GM12878 (cell line): ENCODE measurements at regions not wholly inside any gene's neighbourhood (a gene's known extent, or its start where the extent isn't known, plus 50 kb on each side); places are given as distances from the start of the nearest gene placed in this dataset.

ENCODE experiments used
- ATAC-seq: fragments of 200-7000 bp; cut with Tn5 transposase; 3 replicates; pipeline ENCODE4 v1.9.1; 2020; ENCODE audit warnings: mild to moderate bottlenecking, moderate library complexity
- BruUV-seq: library from RNA; stranded (reverse); fragments of 400-500 nt; replicated peaks from 2 replicates; lab custom pipeline; 2021; lab: Mats Ljungman, UMichigan
- CTCF ChIA-PET: fragments of 300-600 bp; sonication (Branson Sonifier 250); formaldehyde crosslinking; extraction: SDS; loops from one replicate; lab custom pipeline; 2021; ENCODE audit warnings: inconsistent platforms; lab: Yijun Ruan, JAX
- POLR2A ChIA-PET: fragments of 350-600 bp; formaldehyde crosslinking; extraction: SDS; loops from one replicate; lab custom pipeline; 2021; ENCODE audit warnings: inconsistent platforms; lab: Charles Lee
- RAD21 ChIA-PET: fragments of 300-600 bp; sonication (Branson Sonifier 250); formaldehyde crosslinking; loops from one replicate; lab custom pipeline; 2023; ENCODE audit warnings: antibody characterized with exemption; ENCODE audit not compliant: unreplicated experiment; lab: Charles Lee
- SMC1A ChIA-PET: fragments of 300-600 bp; sonication (Branson Sonifier 250); formaldehyde crosslinking; loops from one replicate; lab custom pipeline; 2023; ENCODE audit not compliant: unreplicated experiment, uncharacterized antibody; lab: Charles Lee
- DNase-seq: peaks from one replicate; pipeline ENCODE4 v3.0.0-alpha.2; 2011; ENCODE audit warnings: low read depth, low spot score
- FAIRE-seq: peaks from 3 replicates; lab custom pipeline; 2011; peaks lifted over from hg19 to GRCh38; lab: Jason Lieb, UNC
- H2AFZ ChIP-seq: 2 replicates; pipeline ENCODE4 v1.6.0; 2011; ENCODE audit warnings: low read depth, low read length, control low read depth; ENCODE audit not compliant: control insufficient read depth
- H3K27ac ChIP-seq: 2 replicates; pipeline ENCODE4 v1.5.1; 2011; ENCODE audit warnings: control low read depth; ENCODE audit not compliant: control insufficient read depth, insufficient read depth
- H3K27me3 ChIP-seq, 2 experiments: replicated peaks in 1 of 2; 2 replicates each; pipeline versions ENCODE4 v1.6.0 to v1.6.1; 2011; ENCODE audit warnings: low read length in 1 of 2; ENCODE audit not compliant: control insufficient read depth in 2 of 2, insufficient read depth in 2 of 2
- H3K36me3 ChIP-seq, 2 experiments: 2 replicates each; pipeline ENCODE4 v1.5.1; 2011; ENCODE audit warnings: low read length in 1 of 2; ENCODE audit not compliant: control insufficient read depth in 2 of 2, insufficient read depth in 2 of 2
- H3K4me1 ChIP-seq: 2 replicates; pipeline ENCODE4 v1.6.1; 2011; ENCODE audit warnings: mild to moderate bottlenecking, low read length, moderate library complexity, mixed read lengths; ENCODE audit not compliant: control insufficient read depth, insufficient read depth
- H3K4me2 ChIP-seq: 2 replicates; pipeline ENCODE4 v1.6.0; 2011; ENCODE audit warnings: control low read depth; ENCODE audit not compliant: control insufficient read depth, insufficient read depth
- H3K4me3 ChIP-seq: fragments of 200-600 bp; sonication (generic); 2 replicates; pipeline ENCODE4 v1.5.1; 2016
- H3K79me2 ChIP-seq: 2 replicates; pipeline ENCODE4 v1.6.0; 2011; ENCODE audit warnings: low read length; ENCODE audit not compliant: control insufficient read depth, insufficient read depth
- H3K9ac ChIP-seq: 2 replicates; pipeline ENCODE4 v1.8.0; 2011; ENCODE audit warnings: low read length, control low read depth, mixed read lengths; ENCODE audit not compliant: control insufficient read depth, insufficient read depth
- H3K9me3 ChIP-seq: replicated peaks from 3 replicates; pipeline ENCODE4 v1.5.1; 2011; ENCODE audit warnings: mild to moderate bottlenecking, low read length; ENCODE audit not compliant: control insufficient read depth, insufficient read depth
- H4K20me1 ChIP-seq: 2 replicates; pipeline ENCODE4 v1.6.0; 2011; ENCODE audit not compliant: control insufficient read depth, insufficient read depth
- ETV6 ChIP-seq, 2 experiments: fragments of 450-650 bp in 1 of 2; IDR thresholded peaks in 1 of 2; conservative IDR thresholded peaks in 1 of 2; 2 replicates each; pipeline ENCODE4 v1.6.1; 2014; ENCODE audit warnings: antibody characterized with exemption in 1 of 2, borderline replicate concordance in 1 of 2, low read depth in 1 of 2, mild to moderate bottlenecking in 1 of 2, moderate library complexity in 1 of 2
- GATAD2B ChIP-seq: fragments of 450-650 bp; conservative IDR thresholded peaks from 2 replicates; pipeline ENCODE4 v1.6.1; 2017; ENCODE audit warnings: low read depth, mild to moderate bottlenecking, moderate library complexity
- JUND ChIP-seq: IDR thresholded peaks from 2 replicates; pipeline ENCODE4 v1.6.1; 2012; ENCODE audit warnings: low read depth, mild to moderate bottlenecking, low read length, improper control_type of control experiment, moderate library complexity
- PML ChIP-seq: IDR thresholded peaks from 2 replicates; pipeline ENCODE4 v1.6.1; 2012; ENCODE audit warnings: low read length, inconsistent platforms
- POLR2AphosphoS5 ChIP-seq: IDR thresholded peaks from 2 replicates; pipeline ENCODE4 v1.6.1; 2011; ENCODE audit warnings: mild to moderate bottlenecking, low read length, inconsistent platforms
- SUZ12 ChIP-seq: fragments of 200-600 bp; sonication (generic); IDR thresholded peaks from one replicate; pipeline ENCODE4 v1.6.1; 2018; ENCODE audit warnings: antibody characterized with exemption, mild to moderate bottlenecking; ENCODE audit not compliant: unreplicated experiment
- YBX1 ChIP-seq: fragments of 450-650 bp; IDR thresholded peaks from 2 replicates; pipeline ENCODE4 v1.6.1; 2016; ENCODE audit warnings: antibody characterized with exemption
- WGBS: methylation state at CpG from one replicate; pipeline ENCODE4 v1.1.6; 2016; ENCODE audit warnings: low lambda C conversion rate; ENCODE audit not compliant: insufficient replicate concordance, insufficient coverage; ENCODE audit errors: missing lambda C conversion rate; 5-methylcytosine and 5-hydroxymethylcytosine counted together
- in situ Hi-C: fragments of 300-500 bp; cut with MboI; formaldehyde crosslinking; loops from 9 replicates; pipeline ENCODE4 v1.14.3; 2018; ENCODE audit warnings: mixed read lengths
- intact Hi-C: fragments of 100-400 bp; cut with micrococcal nuclease; formaldehyde crosslinking; loops from one replicate; pipeline ENCODE4 v1.14.2; 2022; ENCODE audit not compliant: unreplicated experiment
- TF ChIP-seq, protein P1 (sequence below): IDR thresholded peaks from 2 replicates; pipeline ENCODE4 v1.6.1; 2012; ENCODE audit warnings: improper control_type of control experiment, low read depth, low read length; ENCODE audit not compliant: insufficient replicate concordance
- TF ChIP-seq, protein P2 (sequence below): IDR thresholded peaks from 2 replicates; pipeline ENCODE4 v1.6.1; 2012; ENCODE audit warnings: low read length, inconsistent platforms
- TF ChIP-seq, protein P3 (sequence below): fragments of 450-650 bp; IDR thresholded peaks from 2 replicates; pipeline ENCODE4 v1.6.1; 2017; ENCODE audit warnings: antibody characterized with exemption, mild to moderate bottlenecking, moderate library complexity
- TF ChIP-seq, protein P4 (sequence below): fragments of 450-650 bp; IDR thresholded peaks from 2 replicates; pipeline ENCODE4 v1.6.1; 2016; ENCODE audit warnings: mild to moderate bottlenecking

DNA sequence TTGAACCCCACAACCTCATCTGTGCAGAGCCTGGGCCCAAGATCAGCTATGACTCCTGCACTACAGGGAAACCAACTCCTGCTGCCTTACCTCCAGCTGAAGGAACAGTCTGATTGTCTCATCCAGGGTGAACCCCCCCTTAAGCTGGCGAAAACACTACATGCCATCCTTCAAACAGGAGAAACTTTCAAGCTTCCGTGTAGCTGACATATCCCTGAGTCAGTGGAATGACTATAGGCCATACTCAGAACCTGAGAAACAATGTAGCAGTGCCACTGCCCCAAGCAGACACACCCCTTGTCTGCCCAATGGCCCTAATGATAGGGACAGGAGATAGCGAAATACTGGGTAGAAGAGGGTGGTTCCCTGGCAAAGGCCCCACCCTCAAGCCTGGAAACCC lies 213.6 kb upstream of the PGRMC2 start (continued):
- TF ChIP-seq, protein P1, sequence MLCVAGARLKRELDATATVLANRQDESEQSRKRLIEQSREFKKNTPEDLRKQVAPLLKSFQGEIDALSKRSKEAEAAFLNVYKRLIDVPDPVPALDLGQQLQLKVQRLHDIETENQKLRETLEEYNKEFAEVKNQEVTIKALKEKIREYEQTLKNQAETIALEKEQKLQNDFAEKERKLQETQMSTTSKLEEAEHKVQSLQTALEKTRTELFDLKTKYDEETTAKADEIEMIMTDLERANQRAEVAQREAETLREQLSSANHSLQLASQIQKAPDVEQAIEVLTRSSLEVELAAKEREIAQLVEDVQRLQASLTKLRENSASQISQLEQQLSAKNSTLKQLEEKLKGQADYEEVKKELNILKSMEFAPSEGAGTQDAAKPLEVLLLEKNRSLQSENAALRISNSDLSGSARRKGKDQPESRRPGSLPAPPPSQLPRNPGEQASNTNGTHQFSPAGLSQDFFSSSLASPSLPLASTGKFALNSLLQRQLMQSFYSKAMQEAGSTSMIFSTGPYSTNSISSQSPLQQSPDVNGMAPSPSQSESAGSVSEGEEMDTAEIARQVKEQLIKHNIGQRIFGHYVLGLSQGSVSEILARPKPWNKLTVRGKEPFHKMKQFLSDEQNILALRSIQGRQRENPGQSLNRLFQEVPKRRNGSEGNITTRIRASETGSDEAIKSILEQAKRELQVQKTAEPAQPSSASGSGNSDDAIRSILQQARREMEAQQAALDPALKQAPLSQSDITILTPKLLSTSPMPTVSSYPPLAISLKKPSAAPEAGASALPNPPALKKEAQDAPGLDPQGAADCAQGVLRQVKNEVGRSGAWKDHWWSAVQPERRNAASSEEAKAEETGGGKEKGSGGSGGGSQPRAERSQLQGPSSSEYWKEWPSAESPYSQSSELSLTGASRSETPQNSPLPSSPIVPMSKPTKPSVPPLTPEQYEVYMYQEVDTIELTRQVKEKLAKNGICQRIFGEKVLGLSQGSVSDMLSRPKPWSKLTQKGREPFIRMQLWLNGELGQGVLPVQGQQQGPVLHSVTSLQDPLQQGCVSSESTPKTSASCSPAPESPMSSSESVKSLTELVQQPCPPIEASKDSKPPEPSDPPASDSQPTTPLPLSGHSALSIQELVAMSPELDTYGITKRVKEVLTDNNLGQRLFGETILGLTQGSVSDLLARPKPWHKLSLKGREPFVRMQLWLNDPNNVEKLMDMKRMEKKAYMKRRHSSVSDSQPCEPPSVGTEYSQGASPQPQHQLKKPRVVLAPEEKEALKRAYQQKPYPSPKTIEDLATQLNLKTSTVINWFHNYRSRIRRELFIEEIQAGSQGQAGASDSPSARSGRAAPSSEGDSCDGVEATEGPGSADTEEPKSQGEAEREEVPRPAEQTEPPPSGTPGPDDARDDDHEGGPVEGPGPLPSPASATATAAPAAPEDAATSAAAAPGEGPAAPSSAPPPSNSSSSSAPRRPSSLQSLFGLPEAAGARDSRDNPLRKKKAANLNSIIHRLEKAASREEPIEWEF: no peak
- TF ChIP-seq YBX1: no peak
- TF ChIP-seq, protein P2, sequence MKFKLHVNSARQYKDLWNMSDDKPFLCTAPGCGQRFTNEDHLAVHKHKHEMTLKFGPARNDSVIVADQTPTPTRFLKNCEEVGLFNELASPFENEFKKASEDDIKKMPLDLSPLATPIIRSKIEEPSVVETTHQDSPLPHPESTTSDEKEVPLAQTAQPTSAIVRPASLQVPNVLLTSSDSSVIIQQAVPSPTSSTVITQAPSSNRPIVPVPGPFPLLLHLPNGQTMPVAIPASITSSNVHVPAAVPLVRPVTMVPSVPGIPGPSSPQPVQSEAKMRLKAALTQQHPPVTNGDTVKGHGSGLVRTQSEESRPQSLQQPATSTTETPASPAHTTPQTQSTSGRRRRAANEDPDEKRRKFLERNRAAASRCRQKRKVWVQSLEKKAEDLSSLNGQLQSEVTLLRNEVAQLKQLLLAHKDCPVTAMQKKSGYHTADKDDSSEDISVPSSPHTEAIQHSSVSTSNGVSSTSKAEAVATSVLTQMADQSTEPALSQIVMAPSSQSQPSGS: no peak
- no peak for TF ChIP-seq SUZ12

DNA sequence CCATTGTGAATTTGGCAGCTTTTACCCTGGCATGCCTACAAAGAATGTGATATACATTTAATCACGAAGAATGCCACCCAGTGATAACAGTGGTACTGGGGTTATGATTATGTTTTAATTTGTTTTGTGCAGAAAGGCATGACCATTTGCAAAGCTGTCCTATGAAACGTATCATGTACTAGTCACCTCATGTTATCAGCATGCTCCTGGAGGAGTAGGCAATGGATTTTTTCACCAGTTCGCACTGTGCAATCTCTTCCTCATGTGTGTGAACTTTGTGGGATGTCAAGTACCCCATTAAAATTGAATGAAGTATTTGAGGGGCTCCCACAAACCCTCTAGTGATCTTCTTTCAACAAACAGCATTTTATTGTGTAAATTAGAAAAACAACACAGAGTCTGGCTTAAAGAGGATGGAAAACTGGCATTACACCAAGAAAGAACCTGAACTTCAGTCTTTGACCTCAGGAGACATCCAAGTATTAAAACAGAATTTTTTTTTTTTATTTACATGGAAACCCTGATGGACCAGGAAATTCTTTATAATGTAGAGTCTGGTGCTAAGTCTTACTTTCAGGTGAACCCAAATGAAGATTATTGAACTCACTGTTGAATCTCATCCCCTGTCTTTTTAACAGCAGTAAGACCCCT lies 200.6 kb upstream of the PGRMC2 start:
- FAIRE-seq (no peak), DNase-seq (no peak), ATAC-seq (no peak)
- intact Hi-C loops (no loop called here), in situ Hi-C loops (no loop called here)
- no TSS peak for BruUV-seq
- no peak overlapping the region for H3K27ac ChIP-seq
- no peaks in the 10 kb centered on the region for H4K20me1 ChIP-seq
- POLR2A ChIA-PET: no interaction called here
- H3K36me3 ChIP-seq: no peaks in the 10 kb centered on the region
- H3K27me3 ChIP-seq: no peaks in the 10 kb centered on the region; a peak in 1 of 4 replicates
- H3K4me2 ChIP-seq: no peak overlapping the region
- no peak overlapping the region for H3K9ac ChIP-seq
- 24% methylated on average over 3 of the region's 3 CpGs for WGBS
- H2AFZ ChIP-seq: no peak overlapping the region
- SMC1A ChIA-PET: interaction anchor here (1.2 kb wide), 1 partner anchor 11 kb away, joined by 3 read pairs; no protein-coding TSS in a partner anchor
- no peaks in the 10 kb centered on the region for H3K4me1 ChIP-seq
- RAD21 ChIA-PET: interaction anchor here (1.1 kb wide), 1 partner anchor 9 kb away, joined by 3 read pairs; no protein-coding TSS in a partner anchor
- H3K79me2 ChIP-seq: no peaks in the 10 kb centered on the region
- H3K9me3 ChIP-seq: no peaks in the 10 kb centered on the region; the same call in 2 of the 3 replicates
- H3K4me3 ChIP-seq: no peak overlapping the region
- CTCF ChIA-PET: no interaction called here
- TF ChIP-seq, protein P3, sequence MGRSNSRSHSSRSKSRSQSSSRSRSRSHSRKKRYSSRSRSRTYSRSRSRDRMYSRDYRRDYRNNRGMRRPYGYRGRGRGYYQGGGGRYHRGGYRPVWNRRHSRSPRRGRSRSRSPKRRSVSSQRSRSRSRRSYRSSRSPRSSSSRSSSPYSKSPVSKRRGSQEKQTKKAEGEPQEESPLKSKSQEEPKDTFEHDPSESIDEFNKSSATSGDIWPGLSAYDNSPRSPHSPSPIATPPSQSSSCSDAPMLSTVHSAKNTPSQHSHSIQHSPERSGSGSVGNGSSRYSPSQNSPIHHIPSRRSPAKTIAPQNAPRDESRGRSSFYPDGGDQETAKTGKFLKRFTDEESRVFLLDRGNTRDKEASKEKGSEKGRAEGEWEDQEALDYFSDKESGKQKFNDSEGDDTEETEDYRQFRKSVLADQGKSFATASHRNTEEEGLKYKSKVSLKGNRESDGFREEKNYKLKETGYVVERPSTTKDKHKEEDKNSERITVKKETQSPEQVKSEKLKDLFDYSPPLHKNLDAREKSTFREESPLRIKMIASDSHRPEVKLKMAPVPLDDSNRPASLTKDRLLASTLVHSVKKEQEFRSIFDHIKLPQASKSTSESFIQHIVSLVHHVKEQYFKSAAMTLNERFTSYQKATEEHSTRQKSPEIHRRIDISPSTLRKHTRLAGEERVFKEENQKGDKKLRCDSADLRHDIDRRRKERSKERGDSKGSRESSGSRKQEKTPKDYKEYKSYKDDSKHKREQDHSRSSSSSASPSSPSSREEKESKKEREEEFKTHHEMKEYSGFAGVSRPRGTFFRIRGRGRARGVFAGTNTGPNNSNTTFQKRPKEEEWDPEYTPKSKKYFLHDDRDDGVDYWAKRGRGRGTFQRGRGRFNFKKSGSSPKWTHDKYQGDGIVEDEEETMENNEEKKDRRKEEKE: no peak
- no peak for TF ChIP-seq POLR2AphosphoS5
- no peak for TF ChIP-seq GATAD2B
- TF ChIP-seq ETV6 (conservative IDR thresholded peaks at IDR 0.05 in 1 of 2, IDR thresholded peaks at IDR 0.05 in 1 of 2; ENCODE audit: borderline replicate concordance in 1 of 2, low read depth in 1 of 2): no peak
- no peak for TF ChIP-seq JUND
- TF ChIP-seq, protein P4, sequence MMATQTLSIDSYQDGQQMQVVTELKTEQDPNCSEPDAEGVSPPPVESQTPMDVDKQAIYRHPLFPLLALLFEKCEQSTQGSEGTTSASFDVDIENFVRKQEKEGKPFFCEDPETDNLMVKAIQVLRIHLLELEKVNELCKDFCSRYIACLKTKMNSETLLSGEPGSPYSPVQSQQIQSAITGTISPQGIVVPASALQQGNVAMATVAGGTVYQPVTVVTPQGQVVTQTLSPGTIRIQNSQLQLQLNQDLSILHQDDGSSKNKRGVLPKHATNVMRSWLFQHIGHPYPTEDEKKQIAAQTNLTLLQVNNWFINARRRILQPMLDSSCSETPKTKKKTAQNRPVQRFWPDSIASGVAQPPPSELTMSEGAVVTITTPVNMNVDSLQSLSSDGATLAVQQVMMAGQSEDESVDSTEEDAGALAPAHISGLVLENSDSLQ: no peak
- TF ChIP-seq PML: no peak
